HCT116 (cell line): ENCODE measurements at regions not wholly inside any gene's neighbourhood (a gene's known extent, or its start where the extent isn't known, plus 50 kb on each side); places are given as distances from the start of the nearest gene placed in this dataset.

Source experiments
- ATAC-seq: fragments of 200-7000 bp; cut with Tn5 transposase; 2 replicates; pipeline ENCODE4 v1.9.1; 2020; ENCODE audit warnings: mild to moderate bottlenecking, moderate library complexity
- BruUV-seq: library from RNA; stranded (reverse); fragments of 400-500 nt; replicated peaks from 2 replicates; lab custom pipeline; 2021; lab: Mats Ljungman, UMichigan
- CTCF ChIA-PET: fragments of 300-600 bp; sonication (Branson Sonifier 250); formaldehyde crosslinking; loops from one replicate; lab custom pipeline; 2021; ENCODE audit warnings: antibody characterized with exemption; lab: Charles Lee
- POLR2A ChIA-PET: fragments of 300-600, 350-600 bp; sonication (Branson Sonifier 250); formaldehyde crosslinking; loops from one replicate; lab custom pipeline; 2021; ENCODE audit warnings: antibody characterized with exemption; lab: Charles Lee
- RAD21 ChIA-PET, 2 experiments: fragments of 300-600 bp; sonication (Branson Sonifier 250); formaldehyde crosslinking; loops; one replicate each; lab custom pipeline; 2023; ENCODE audit warnings: low total read pairs in 2 of 2; ENCODE audit not compliant: uncharacterized antibody in 2 of 2, unreplicated experiment in 2 of 2, low non-redundant PET in 1 of 2; lab: Charles Lee
- DNase-seq: peaks from one replicate; pipeline ENCODE4 v3.0.0-alpha.2; 2010; ENCODE audit warnings: low read depth, low spot score
- H2AFZ ChIP-seq: fragments of 200-600 bp; shearing (Covaris generic), sonication (generic); 2 replicates; pipeline ENCODE4 v1.6.1; 2017; ENCODE audit warnings: low read depth, mixed run types, mixed read lengths, antibody characterized with exemption, low read length; ENCODE audit not compliant: poor library complexity, severe bottlenecking
- H3K27ac ChIP-seq: 2 replicates; pipeline ENCODE4 v1.5.1; 2012; ENCODE audit warnings: low read depth, low read length
- H3K27me3 ChIP-seq: fragments of 200-600 bp; sonication (generic); 2 replicates; pipeline ENCODE4 v1.6.1; 2016; ENCODE audit warnings: mixed run types, low read length, mixed read lengths; ENCODE audit not compliant: insufficient read depth
- H3K36me3 ChIP-seq, 2 experiments: fragments of 200-500 bp in 1 of 2; fragments of 200-600 bp in 1 of 2; sonication (Bioruptor generic) in 1 of 2; sonication (generic) in 1 of 2; 2 replicates each; pipeline versions ENCODE4 v1.5.1 to v1.6.1; 2014 to 2016; ENCODE audit warnings: low read length in 2 of 2, inconsistent platforms in 1 of 2, mixed read lengths in 1 of 2, mixed run types in 1 of 2; ENCODE audit not compliant: insufficient read depth in 2 of 2, control insufficient read depth in 1 of 2
- H3K4me1 ChIP-seq, 2 experiments: fragments of 200-600 bp in 1 of 2; sonication (generic) in 1 of 2; 2 replicates each; pipeline versions ENCODE4 v1.5.1 to v1.6.1; 2012 to 2017; ENCODE audit warnings: low read length in 2 of 2, inconsistent platforms in 1 of 2, mild to moderate bottlenecking in 1 of 2, mixed read lengths in 1 of 2, mixed run types in 1 of 2, moderate library complexity in 1 of 2; ENCODE audit not compliant: insufficient read depth in 2 of 2, control insufficient read depth in 1 of 2
- H3K4me2 ChIP-seq: fragments of 200-600 bp; sonication (generic); 2 replicates; pipeline ENCODE4 v1.6.1; 2017; ENCODE audit warnings: mixed run types, low read length, mixed read lengths
- H3K4me3 ChIP-seq, 2 experiments: fragments of 200-600 bp in 1 of 2; sonication (generic) in 1 of 2; replicated peaks in 1 of 2; 2 replicates each; pipeline ENCODE4 v1.5.1; 2011 to 2016; ENCODE audit warnings: low read length in 2 of 2, control low read depth in 1 of 2, low read depth in 1 of 2, mild to moderate bottlenecking in 1 of 2, mixed read lengths in 1 of 2, mixed run types in 1 of 2
- H3K79me2 ChIP-seq: fragments of 200-600 bp; sonication (generic); 2 replicates; pipeline ENCODE4 v1.6.1; 2017; ENCODE audit warnings: mild to moderate bottlenecking, mixed run types, low read length, moderate library complexity, mixed read lengths; ENCODE audit not compliant: insufficient read depth
- H3K9ac ChIP-seq: fragments of 200-600 bp; sonication (generic); 2 replicates; pipeline ENCODE4 v1.6.1; 2016; ENCODE audit warnings: low read length, mixed read lengths
- H3K9me2 ChIP-seq: fragments of 200-600 bp; sonication (generic), shearing (Covaris generic); 2 replicates; pipeline ENCODE4 v1.6.1; 2017; ENCODE audit warnings: mixed run types, mild to moderate bottlenecking, moderate library complexity; ENCODE audit not compliant: insufficient read depth
- H3K9me3 ChIP-seq, 2 experiments: fragments of 200-500 bp in 1 of 2; fragments of 200-600 bp in 1 of 2; sonication (Bioruptor generic) in 1 of 2; sonication (generic) in 1 of 2; 2 replicates each; pipeline ENCODE4 v1.6.1; 2014 to 2017; ENCODE audit warnings: low read length in 2 of 2, mixed read lengths in 2 of 2, inconsistent platforms in 1 of 2, low read depth in 1 of 2, mild to moderate bottlenecking in 1 of 2, mixed run types in 1 of 2, moderate library complexity in 1 of 2; ENCODE audit not compliant: control insufficient read depth in 1 of 2, insufficient read depth in 1 of 2
- H4K20me1 ChIP-seq: fragments of 200-600 bp; sonication (generic), shearing (Covaris generic); 2 replicates; pipeline ENCODE4 v1.6.1; 2017; ENCODE audit warnings: mixed run types, mild to moderate bottlenecking, moderate library complexity; ENCODE audit not compliant: insufficient read depth
- ATF3 ChIP-seq: IDR thresholded peaks from 2 replicates; pipeline ENCODE4 v1.6.1; 2012
- CBX3 ChIP-seq: IDR thresholded peaks from 2 replicates; pipeline ENCODE4 v1.6.1; 2012; ENCODE audit warnings: low read depth
- CEBPB ChIP-seq: IDR thresholded peaks from 2 replicates; pipeline ENCODE4 v1.6.1; 2012; ENCODE audit warnings: low read depth
- CTCF ChIP-seq, 3 experiments: fragments of 200-600 bp in 1 of 3; sonication (generic) in 1 of 3; IDR thresholded peaks in 2 of 3; conservative IDR thresholded peaks in 1 of 3; 2 replicates each; pipeline ENCODE4 v1.5.1; 2012 to 2017; ENCODE audit warnings: low read depth in 2 of 3, low read length in 2 of 3, antibody characterized with exemption in 1 of 3, borderline replicate concordance in 1 of 3, control low read depth in 1 of 3, mild to moderate bottlenecking in 1 of 3, mixed read lengths in 1 of 3, mixed run types in 1 of 3, moderate library complexity in 1 of 3; ENCODE audit not compliant: insufficient read depth in 1 of 3
- EGR1 ChIP-seq: IDR thresholded peaks from 2 replicates; pipeline ENCODE4 v1.6.1; 2012; ENCODE audit warnings: low read depth
- EZH2 ChIP-seq: fragments of 200-600 bp; sonication (generic); IDR thresholded peaks from 2 replicates; pipeline ENCODE4 v1.6.1; 2017; ENCODE audit warnings: antibody characterized with exemption, mixed run types
- EZH2phosphoT487 ChIP-seq: fragments of 200-600 bp; IDR thresholded peaks from 2 replicates; pipeline ENCODE4 v1.6.1; 2018; ENCODE audit warnings: antibody characterized with exemption, borderline replicate concordance
- FOSL1 ChIP-seq: IDR thresholded peaks from 2 replicates; pipeline ENCODE4 v1.6.1; 2012; ENCODE audit warnings: low read depth
- MAX ChIP-seq: IDR thresholded peaks from 2 replicates; pipeline ENCODE4 v1.6.1; 2012
- POLR2A ChIP-seq: IDR thresholded peaks from 2 replicates; pipeline ENCODE4 v1.7.0; 2011; ENCODE audit warnings: borderline replicate concordance; ENCODE audit not compliant: insufficient read depth, insufficient read length; ENCODE audit errors: extremely low read depth
- SRF ChIP-seq: IDR thresholded peaks from 2 replicates; pipeline ENCODE4 v1.6.1; 2012; ENCODE audit warnings: low read depth
- YY1 ChIP-seq: IDR thresholded peaks from 2 replicates; pipeline ENCODE4 v1.6.1; 2011; ENCODE audit warnings: low read length, low read depth, moderate library complexity, mild to moderate bottlenecking; ENCODE audit not compliant: insufficient replicate concordance; ENCODE audit errors: extremely low read depth
- ZFX ChIP-seq: fragments of 450-650 bp; IDR thresholded peaks from 2 replicates; pipeline ENCODE4 v1.6.1; 2017
- ZNF274 ChIP-seq: fragments of 200-500 bp; sonication (Bioruptor generic); IDR thresholded peaks from 2 replicates; pipeline ENCODE4 v1.6.1; 2014; ENCODE audit warnings: mild to moderate bottlenecking, low read depth, low read length, inconsistent platforms
- intact Hi-C: fragments of 100-400 bp; cut with micrococcal nuclease; formaldehyde crosslinking; loops from 2 replicates; pipeline ENCODE4 v1.10.0; 2022
- TF ChIP-seq, protein P1 (sequence below): IDR thresholded peaks from 2 replicates; pipeline ENCODE4 v1.6.1; 2011; ENCODE audit warnings: mild to moderate bottlenecking, low read length, moderate library complexity; ENCODE audit not compliant: insufficient replicate concordance; ENCODE audit errors: extremely low read depth
- TF ChIP-seq, protein P2 (sequence below): IDR thresholded peaks from 2 replicates; pipeline ENCODE4 v1.6.1; 2012; ENCODE audit warnings: low read depth

DNA sequence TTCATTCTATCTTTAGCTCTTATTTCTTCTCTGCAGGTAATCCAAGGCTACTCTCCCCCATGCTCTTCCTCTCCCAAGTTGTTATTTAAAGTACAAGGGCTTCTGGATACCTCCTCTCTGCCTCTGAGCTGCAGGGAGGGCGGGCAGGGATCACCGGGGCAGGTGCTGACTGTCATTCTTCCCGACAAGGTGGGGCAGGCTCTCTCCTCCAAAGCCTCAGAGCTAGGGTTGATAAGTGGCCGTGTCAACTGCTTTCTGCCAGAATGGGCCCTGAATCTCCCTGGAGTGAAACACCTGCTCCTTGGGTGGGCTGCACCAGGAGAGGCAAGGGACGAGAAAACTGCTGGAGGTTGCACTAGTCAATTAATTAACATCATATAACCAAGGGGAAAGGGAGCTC, 250.3 kb downstream of the SLC4A3 start (continued):
- TF ChIP-seq, protein P1, sequence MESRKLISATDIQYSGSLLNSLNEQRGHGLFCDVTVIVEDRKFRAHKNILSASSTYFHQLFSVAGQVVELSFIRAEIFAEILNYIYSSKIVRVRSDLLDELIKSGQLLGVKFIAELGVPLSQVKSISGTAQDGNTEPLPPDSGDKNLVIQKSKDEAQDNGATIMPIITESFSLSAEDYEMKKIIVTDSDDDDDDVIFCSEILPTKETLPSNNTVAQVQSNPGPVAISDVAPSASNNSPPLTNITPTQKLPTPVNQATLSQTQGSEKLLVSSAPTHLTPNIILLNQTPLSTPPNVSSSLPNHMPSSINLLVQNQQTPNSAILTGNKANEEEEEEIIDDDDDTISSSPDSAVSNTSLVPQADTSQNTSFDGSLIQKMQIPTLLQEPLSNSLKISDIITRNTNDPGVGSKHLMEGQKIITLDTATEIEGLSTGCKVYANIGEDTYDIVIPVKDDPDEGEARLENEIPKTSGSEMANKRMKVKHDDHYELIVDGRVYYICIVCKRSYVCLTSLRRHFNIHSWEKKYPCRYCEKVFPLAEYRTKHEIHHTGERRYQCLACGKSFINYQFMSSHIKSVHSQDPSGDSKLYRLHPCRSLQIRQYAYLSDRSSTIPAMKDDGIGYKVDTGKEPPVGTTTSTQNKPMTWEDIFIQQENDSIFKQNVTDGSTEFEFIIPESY = no peak
- TF ChIP-seq CTCF (IDR thresholded peaks at IDR 0.05 in 2 of 3, conservative IDR thresholded peaks at IDR 0.05 in 1 of 3; ENCODE audit: borderline replicate concordance in 1 of 3, insufficient read depth in 1 of 3, low read depth in 2 of 3, low read length in 2 of 3) (no peak), EZH2phosphoT487 (no peak), CEBPB (no peak), CBX3 (no peak)

DNA sequence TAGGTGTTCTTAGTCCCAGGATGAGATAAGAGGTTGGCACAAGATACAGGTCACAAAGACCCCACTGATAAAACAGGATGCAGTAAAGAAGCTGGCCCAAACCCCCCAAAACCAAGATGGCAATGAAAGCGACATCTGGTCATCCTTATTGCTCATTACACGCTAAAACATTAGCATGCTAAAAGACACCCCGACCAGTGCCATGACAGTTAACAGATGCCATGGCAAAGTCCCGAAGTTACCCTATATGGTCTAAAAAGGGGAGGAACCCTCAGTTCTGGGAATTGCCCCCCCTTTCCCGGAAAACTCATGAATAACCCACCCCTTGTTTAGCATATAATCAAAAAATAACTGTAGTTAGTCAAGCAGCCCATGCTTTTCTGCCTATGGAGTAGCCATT, 251.1 kb downstream of the SLC4A3 start:
- H3K9me3 ChIP-seq = no peaks in the 10 kb centered on the region
- H3K27ac ChIP-seq = no peak overlapping the region
- H3K79me2 ChIP-seq = no peaks in the 10 kb centered on the region
- no peak overlapping the region for H2AFZ ChIP-seq
- ChIA-PET CTCF (no interaction called here), RAD21 (no interaction called here), POLR2A (no interaction called here)
- no peaks in the 10 kb centered on the region for H3K9me2 ChIP-seq
- ATAC-seq (no peak), DNase-seq (no peak)
- no peaks in the 10 kb centered on the region for H3K4me1 ChIP-seq
- intact Hi-C loops = no loop called here
- peaks cover 0 to 5% of the 10 kb centered on the region in 2 experiments; a peak in 3 of 4 replicates for H3K36me3 ChIP-seq
- H3K4me3 ChIP-seq = no peak overlapping the region
- no peaks in the 10 kb centered on the region for H4K20me1 ChIP-seq
- H3K4me2 ChIP-seq = no peak overlapping the region
- BruUV-seq = no TSS peak
- H3K9ac ChIP-seq = no peak overlapping the region
- no peaks in the 10 kb centered on the region for H3K27me3 ChIP-seq
- no peak for TF ChIP-seq ATF3
- TF ChIP-seq, protein P1 = no peak
- no peak for TF ChIP-seq POLR2A
- TF ChIP-seq EGR1 = no peak
- TF ChIP-seq ZNF274 = no peak
- no peak for TF ChIP-seq MAX
- TF ChIP-seq FOSL1 = no peak
- TF ChIP-seq ZFX = no peak
- TF ChIP-seq SRF = no peak
- TF ChIP-seq, protein P2, sequence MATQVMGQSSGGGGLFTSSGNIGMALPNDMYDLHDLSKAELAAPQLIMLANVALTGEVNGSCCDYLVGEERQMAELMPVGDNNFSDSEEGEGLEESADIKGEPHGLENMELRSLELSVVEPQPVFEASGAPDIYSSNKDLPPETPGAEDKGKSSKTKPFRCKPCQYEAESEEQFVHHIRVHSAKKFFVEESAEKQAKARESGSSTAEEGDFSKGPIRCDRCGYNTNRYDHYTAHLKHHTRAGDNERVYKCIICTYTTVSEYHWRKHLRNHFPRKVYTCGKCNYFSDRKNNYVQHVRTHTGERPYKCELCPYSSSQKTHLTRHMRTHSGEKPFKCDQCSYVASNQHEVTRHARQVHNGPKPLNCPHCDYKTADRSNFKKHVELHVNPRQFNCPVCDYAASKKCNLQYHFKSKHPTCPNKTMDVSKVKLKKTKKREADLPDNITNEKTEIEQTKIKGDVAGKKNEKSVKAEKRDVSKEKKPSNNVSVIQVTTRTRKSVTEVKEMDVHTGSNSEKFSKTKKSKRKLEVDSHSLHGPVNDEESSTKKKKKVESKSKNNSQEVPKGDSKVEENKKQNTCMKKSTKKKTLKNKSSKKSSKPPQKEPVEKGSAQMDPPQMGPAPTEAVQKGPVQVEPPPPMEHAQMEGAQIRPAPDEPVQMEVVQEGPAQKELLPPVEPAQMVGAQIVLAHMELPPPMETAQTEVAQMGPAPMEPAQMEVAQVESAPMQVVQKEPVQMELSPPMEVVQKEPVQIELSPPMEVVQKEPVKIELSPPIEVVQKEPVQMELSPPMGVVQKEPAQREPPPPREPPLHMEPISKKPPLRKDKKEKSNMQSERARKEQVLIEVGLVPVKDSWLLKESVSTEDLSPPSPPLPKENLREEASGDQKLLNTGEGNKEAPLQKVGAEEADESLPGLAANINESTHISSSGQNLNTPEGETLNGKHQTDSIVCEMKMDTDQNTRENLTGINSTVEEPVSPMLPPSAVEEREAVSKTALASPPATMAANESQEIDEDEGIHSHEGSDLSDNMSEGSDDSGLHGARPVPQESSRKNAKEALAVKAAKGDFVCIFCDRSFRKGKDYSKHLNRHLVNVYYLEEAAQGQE = no peak
- TF ChIP-seq YY1 = no peak
- no peak for TF ChIP-seq EZH2phosphoT487
- TF ChIP-seq EZH2 = no peak
